ENCODE measurements at regions not wholly inside any gene's neighbourhood (a gene's known extent, or its start where the extent isn't known, plus 50 kb on each side); places are given as distances from the start of the nearest gene placed in this dataset.
"Not testable (repeated sequence)": the region's sequence is repeated elsewhere in the genome, so short reads cannot be mapped to it uniquely, and the experiment has no call there.

DNA sequence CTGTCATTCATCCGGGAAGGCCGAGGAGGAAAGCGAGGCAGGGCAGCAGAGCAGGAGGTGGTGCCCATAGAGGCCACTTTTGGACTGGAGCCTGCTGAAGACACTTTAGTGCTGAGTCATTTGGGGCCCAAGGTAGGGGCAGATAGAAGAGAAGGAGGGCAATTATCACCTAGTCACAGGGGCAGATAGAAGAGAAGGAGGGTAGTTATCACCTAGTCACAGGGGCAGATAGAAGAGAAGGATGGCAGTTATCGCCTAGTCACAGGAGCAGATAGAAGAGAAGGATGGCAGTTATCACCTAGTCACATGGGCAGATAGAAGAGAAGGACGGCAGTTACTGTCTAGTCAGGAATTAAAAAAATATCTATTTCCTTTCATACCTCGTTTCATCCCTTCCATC, 1372.6 kb downstream of the FOXD4L5 start:
- DNase-seq (ENCODE audit: low read depth in 2 of 2), result not testable (repeated sequence)

DNA sequence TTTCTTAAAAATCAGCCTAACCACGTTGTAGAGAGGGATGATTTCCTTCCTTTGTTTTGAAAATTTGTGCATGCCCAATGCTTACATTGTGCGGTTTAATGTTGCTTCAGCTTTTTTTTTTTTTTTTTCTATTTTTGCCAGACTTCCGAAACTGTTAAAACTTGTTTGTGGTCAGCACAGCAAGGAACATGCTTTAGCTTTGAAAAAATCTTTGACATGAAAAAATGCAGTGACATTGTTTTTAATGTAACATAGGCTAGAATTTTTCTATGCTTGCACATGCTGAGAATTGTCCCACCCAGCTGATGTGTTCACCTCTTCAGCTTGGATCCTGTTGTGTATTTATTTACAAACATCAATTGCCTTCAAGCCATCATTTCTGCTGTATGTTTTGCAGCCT, 1375.9 kb downstream of the FOXD4L5 start:
- DNase-seq (ENCODE audit: low read depth in 2 of 2), result not testable (repeated sequence)

DNA sequence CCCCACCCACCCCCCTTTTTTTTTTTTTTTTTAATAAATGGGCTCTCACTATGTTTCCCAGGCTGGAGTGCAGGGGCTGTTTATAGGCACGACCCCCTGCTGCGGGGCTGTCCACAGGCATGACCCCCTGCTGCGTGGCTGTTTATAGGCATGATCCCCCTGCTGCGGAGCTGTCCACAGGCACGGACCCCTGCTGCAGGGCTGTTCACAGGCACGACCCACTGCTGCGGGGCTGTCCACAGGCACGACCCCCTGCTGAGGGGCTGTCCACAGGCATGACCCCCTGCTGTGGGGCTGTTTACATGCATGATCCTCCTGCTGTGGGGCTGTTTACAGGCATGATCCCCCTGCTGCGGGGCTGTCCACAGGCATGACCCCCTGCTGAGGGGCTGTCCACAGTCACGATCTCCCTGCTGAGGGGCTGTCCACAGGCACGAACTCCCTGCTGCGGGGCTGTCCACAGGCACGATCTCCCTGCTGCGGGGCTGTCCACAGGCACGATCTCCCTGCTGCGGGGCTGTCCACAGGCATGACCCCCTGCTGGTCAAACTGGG, 1385.3 kb downstream of the FOXD4L5 start:
- DNase-seq (ENCODE audit: low read depth in 2 of 2), result not testable (repeated sequence)

DNA sequence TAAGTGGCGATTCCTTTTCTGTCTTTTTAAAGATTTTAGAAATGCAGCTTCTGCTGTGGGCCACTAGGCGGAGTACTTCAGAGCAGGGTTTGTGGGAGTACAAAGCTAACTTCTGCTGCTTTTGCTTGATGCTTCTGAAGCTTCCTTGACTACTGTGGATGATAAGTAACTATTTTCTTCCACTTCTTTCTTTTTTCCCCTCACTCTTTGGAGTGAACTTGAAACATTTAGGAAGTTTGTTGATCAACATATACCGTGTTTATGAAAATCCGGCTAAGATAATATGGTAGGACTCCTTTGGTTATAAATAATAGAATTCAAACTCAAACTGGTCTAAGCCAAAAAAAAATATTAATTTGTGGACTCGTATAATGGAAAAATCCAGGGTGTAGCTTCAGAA, 1403.6 kb downstream of the FOXD4L5 start:
- not testable (repeated sequence) for DNase-seq (ENCODE audit: low read depth in 2 of 2)

DNA sequence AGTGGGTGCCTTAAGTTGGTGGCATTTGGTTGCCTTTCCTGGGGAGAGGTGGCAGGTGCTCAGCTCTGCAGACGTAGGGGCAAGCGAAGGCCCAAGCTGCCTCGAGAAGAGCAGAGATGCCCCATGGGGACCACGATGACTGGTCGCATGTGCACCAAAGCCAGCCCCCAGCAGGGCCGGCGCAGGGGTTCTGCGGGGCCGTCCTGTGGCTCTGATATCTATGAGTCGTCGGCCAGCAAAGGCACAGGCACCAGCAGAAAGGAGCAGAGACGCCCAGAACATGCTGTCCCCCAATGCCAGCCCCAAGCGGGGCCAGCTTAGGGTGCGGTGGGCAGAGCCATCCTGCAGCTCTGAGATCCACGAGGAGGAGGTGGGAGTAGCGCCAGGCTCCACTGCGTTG, 1408.6 kb downstream of the FOXD4L5 start:
- not testable (repeated sequence) for DNase-seq (ENCODE audit: low read depth in 2 of 2)

DNA sequence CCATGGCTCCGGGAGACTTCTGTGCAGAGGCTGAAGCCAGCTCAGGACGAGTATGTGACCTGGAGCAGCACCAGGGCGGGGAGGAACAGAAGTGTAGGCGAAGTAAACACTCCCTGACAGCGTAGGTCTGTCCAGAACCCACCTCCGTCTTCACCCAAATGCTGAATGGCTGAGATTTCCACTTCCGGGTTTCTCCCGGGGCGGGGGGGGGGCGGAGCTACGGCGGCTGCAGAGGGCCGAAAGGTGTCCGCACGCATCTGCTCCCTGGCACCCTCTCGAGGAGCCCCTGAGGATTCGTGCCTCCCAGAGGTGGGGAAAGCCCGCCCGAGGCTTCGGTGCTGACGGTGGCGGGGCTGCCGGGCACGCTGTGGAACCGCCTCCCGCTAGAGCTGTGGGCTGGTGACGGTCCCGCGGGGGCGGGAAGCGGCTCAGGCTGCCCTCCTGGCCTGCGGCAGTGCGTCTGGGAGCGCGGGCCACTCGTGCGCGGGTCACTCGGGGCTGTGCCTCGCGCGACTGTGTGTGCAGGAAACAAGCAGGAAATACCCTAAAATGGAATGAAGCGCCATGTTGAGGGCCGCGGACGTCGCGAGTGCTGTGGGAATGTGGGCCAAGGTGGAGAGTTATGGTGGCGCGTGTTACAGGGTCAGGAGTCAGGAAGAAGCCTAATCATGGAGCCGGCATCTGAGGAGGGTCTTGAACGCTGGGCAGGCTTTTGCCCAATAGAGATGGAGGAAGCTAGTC, 1425.4 kb downstream of the FOXD4L5 start:
- DNase-seq (ENCODE audit: low read depth in 2 of 2), result no peak

DNA sequence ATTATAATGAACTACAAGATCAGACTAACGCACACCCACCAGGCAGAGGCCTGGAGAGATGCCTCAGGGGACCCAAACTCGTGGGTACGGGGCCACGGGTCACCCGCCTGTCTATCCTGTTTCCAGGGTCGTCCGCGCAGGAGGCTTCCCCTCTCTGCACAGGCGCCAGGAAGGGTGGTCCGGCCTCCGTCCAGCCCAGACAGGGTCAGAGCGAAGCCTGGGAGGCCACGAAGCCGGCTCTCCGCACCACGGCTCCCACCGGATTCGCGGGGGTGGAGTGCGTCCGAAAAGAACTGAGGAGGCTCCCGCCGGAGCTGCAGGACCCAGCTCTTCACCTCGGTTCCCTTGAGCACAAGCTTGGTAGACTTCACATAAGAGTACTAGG, 1425.9 kb downstream of the FOXD4L5 start:
- not testable (repeated sequence) for DNase-seq (ENCODE audit: low read depth in 2 of 2)

DNA sequence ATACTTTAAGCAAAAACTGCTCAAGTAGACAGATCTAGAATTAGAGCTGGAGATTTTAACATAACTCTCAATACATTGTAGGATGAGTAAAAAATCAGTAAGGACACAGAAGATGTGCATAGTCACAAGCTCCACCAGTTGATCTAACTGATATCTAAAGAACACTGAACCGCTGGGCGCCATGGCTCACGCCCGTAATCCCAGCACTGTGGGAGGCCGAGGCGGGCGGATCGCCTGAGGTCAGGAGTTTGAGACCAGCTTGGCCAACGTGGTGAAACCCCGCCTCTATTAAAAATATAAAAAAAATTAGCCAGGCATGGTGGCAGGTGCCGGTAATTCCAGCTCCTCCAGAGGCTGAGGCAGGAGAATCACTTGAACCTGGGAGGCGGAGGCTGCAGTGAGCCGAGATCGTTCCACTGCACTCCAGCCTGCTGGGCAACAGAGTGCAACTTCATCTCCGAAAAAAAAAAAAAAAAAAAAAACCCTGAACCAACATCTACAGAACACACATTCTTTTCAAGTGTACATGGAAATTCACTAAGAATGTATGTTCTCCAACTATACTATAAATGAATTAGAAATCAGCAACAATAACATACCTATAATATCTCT, 1431.8 kb downstream of the FOXD4L5 start:
- not testable (repeated sequence) for DNase-seq (ENCODE audit: low read depth in 2 of 2)

DNA sequence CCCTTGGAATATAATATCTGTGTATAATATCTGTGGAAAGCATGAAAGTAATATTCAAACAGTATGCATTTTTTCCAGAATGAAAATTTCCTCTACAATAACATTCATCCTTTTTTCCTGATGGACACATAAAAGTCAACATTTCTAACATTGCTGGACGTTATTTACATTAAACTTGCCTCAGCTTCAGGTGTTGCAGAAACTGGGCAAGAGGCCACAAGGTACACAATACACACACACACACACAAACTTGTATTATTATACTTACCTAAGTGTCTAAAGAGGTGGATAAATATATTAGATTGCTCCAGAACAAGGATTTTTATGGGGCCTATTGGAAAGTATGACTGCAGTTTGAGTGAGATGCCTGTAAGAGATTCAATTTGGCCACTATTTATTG, 1460.2 kb downstream of the FOXD4L5 start:
- not testable (repeated sequence) for DNase-seq (ENCODE audit: low read depth in 2 of 2)

DNA sequence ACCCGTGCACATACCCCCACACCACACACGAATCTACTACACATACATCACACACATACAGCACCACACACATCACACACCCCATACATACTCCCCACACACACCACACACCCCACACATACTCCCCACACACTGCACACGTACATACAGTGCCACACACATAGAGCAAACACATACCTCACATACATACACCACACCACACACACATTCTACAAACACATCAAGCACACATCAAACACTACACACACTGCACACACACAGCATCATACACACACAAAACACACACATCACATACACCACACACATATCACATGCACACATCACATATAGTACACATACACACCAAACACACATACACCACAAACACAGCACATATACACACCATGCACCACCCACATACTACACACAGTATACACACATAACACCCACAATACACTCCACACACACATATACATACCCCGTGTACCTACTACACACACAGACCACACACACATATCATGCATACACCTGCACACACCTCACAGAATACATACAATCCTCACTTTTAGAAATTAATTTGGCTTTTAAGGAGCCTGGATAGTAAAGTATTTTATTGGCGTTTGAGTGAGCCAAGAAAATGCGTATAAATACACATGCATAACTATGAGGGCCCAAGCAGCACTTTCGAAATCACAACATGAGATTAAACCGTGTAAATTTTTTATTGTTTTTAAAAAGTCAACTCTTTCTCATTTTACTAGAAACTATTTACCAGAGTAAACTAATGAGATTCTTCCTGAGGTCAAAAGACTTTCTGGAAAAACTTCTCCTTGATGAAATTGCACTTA, 1461.4 kb downstream of the FOXD4L5 start:
- not testable (repeated sequence) for DNase-seq (ENCODE audit: low read depth in 2 of 2)

DNA sequence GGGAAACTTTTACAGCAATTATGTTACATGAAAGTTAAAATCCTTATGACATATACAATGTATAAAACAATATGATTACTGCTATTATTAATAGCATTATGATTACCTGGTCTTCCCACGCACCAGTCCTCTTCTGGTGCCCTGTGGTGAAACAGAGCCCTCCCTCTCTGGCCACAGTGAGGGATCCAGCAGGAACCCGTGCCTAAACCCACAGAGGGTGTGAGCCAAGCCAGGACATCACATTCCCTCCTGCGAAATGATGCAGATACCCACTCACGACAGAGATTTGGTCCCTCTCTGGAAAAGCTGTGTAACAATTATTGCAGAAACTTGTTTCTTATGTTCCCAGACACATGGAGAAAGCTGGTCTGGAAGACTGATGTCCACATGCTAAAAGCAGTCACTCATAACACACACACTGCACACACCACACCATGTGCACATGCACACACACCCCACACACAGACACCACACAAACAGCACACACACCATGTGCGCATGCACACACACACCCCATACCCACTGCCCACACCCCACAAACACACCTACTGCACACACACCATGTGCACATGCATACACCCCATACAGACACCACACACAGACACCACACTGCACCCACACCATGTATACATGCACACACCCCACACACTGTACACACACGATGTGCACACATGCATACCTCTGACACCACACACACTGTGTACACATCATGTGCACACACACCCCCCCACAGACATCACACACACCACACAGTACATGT, 1462.2 kb downstream of the FOXD4L5 start:
- not testable (repeated sequence) for DNase-seq (ENCODE audit: low read depth in 2 of 2)

DNA sequence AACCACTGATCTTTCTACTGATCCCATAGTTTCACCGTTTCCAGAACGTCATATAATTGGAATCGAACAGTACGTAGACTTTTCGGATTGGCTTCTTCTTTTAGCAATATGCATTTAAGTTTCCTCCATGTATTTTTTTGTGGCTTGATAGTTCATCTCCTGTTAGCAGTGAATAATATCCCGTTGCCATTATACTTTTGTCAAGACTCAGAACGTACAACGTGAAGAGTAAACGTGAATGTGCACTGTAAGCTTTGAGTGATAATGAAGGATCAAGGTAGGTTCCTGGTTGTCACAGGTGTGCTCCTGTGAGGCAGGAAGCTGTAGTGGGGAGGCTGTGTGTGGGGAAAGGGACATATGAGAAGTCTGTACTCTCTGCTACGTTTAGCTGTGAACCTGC, 1463.7 kb downstream of the FOXD4L5 start:
- not testable (repeated sequence) for DNase-seq (ENCODE audit: low read depth in 2 of 2)

DNA sequence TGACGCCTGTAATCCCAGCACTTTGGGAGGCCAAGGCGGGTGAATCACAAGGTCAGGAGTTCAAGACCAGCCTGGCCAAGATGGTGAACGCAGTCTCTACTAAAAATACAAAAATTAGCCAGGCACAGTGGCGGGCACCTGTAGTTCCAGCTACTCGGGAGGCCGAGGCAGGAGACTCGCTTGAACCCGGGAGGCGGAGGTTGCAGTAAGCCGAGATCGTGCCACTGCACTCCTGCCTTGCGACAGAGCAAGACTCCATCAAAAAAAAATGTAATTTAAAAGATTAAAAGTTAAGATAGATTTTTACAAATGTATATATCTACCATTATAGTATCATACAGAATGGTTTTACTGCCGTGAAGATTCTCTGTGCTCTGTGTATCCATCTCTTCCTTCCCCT, 1464.1 kb downstream of the FOXD4L5 start:
- not testable (repeated sequence) for DNase-seq (ENCODE audit: low read depth in 2 of 2)

DNA sequence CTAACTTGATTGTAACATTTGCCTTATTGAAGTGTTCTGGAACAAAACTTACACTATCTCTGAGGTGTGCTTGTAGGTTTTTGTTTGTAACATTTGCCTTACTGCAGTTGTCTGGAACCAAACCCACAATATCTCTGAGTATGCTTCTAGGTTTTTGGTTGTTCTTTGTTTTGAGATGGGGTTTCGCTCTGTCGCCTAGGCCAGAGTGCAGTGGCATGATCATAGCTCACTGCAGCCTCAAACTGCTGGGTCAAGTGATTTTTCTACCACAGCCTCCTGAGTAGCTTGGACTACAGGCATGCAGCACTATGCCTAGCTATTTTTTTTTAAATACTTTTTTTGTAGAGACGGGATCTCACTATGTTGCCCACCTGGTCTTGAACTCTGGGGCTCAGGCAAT, 1464.6 kb downstream of the FOXD4L5 start:
- DNase-seq (ENCODE audit: low read depth in 2 of 2), result not testable (repeated sequence)

DNA sequence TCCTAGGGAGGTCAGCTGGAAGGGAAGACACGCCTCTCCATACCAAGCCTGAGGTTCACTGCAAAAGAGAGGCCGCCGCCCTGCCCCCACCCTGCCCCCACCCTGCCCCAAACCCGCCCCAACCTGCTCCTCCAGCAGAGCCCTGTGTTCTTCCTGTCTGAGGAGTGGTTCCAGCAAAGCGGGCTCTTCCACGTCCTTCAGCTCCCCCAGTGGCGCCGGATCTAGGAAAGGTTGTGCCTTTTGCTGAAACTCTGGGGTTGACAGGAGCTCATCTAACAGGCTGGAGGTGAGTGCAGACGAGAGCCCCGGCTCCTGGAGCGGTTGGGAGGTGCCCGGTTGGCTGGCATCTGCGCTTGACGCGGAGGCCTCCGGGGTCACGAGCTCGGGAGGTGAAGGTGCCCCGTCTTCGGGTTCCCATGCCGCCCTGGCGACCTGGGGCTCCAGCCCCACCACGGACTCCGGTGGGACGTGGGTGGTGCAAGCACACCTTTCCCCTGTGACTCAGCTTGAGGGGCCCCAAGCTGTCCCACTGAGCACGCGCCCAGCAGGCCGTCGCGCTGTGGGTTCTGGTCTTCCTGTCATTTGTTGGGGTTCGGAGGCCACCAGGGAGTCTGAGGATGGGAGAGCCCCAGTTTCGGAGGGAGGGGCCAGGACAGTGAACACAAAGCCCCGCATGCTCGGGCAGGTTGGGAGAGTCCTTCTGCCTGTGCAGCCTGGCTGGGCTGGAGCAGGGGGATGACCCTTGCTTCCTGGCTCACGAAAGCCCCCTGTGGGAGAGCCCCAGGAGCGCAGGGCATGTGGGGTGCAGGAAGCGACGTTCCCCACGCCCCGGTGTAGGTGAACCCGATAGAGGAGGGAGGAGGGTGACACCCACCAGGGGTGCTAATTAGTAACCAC, 1467.1 kb downstream of the FOXD4L5 start:
- no peak for DNase-seq (ENCODE audit: low read depth in 2 of 2)

DNA sequence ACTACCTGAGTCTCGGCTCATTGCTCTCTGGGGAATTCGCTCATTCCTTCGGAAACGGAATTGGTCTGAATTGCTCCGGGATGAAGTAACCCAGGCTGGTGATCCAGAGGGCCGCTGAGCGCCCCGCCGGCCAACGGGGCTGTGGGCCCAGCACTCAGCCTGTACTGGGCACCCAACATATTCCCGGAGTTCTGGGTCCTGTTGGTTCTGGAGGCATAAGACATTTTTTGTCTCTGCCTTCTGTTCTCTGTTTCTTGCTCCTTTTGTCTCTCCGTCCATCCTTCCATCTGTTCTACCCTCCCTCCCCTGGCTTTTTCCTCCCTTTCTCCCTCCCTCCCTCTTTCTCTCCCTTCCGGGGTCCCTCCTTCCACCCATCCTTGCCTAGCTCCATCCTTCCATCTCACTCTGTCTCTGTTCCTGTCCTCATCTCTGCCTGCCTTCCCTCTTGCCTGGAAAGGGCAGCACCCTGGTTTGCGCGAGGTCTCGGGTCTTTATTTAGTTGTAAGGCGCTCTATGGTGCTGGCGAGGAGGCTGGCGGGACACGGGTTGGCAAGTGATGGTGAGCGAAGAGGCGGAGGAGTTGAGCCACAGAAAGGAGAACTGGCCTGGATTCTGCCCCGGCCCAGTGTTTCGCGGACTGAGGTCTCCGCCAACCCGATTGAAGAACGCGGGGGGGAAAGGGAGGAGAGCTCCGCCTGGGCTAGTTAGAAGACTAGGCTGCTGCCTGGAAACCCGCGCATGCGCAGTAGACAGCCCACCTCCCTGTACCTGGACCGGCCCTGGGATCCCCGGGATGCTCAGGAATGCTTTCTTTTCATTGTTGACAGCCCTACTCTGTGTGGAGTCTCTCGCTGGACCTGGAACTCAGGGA, 1468.0 kb downstream of the FOXD4L5 start:
- DNase-seq (ENCODE audit: low read depth in 2 of 2), result peak; percentile 44 to 54

DNA sequence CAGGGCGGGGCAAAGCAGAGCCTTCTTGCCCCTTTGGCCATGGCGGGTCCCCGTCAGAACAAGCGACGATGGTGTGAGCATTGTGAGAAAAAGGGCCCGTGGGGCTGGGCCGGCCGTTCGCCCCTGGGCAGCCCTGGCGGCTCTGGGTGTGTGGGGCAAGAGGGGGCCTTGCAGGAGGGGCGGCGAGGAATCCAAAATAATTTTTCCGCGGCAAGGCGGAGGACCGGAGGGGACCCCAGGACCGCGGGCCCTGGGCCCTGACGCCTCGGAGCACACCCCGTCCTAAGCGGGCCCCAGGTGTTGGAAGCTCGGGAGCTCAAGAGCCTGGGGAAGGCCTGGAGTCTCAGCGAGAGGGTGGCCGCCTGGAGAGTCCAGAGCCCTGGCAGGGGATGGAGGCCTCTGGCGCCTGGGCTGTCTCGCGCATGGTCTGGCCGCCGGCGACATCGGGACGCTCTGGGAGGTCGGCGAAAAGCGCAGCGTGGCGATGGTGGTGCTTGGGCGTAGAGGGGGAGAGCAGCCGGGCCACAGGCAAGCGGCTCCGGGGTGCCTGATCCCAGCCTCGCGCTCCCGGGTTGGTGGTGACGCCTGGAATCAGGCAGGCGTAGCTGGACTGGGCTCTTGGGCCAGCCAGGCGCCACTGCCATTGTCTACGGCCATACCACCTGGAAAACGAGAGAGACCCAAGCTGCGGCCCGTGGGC, 1469.9 kb downstream of the FOXD4L5 start:
- DNase-seq (ENCODE audit: low read depth in 2 of 2), result not testable (repeated sequence)

DNA sequence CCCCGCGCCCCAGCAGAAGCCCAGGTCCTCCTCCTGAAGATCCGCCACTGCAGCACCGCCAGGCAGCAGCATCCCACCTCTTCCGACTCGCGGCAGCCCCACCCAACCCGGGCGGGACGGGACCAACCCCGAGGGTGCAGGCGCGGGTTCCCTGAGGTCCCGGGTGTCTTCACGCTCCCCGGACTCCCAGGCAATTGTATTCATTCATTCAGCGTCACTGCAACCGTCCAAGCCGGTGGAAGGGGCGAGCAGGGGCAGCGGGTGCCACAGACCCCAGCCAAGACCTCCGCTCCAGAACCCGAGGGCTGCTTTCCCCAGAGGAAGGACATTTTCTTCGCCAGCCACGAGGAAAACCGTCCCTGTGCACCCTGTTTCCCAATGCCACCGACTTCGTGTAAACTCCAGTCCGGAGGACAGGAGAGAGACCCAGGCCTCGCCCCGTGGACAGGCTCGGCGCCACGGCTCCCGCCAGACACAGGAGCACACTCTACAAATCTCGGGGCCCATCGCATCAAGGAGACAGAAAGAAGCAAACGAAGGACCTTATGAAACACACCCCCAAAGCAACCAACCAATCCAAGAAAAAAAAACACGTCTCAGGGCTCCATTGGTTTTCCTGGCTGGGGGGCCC, 1471.5 kb downstream of the FOXD4L5 start:
- DNase-seq (ENCODE audit: low read depth in 2 of 2), result not testable (repeated sequence)

Data from fibroblast of skin of left biceps (primary cell).